ENCODE measurements at regions not wholly inside any gene's neighbourhood (a gene's known extent, or its start where the extent isn't known, plus 50 kb on each side); places are given as distances from the start of the nearest gene placed in this dataset.

- intact Hi-C loops (cut with DNase I; ENCODE audit: low total_unique reads), result no loop called here
- TF ChIP-seq CTCF (IDR thresholded peaks at IDR 0.05), result peak in 1 of 3 experiments; percentile 38
- TF ChIP-seq POLR2A (IDR thresholded peaks at IDR 0.05), result no peak
- Histone ChIP-seq H3K4me3 (no peak overlapping the region), H3K9me3 (no peaks in the 10 kb centered on the region), H3K36me3 (ENCODE audit: low read depth, missing control alignments) (no peaks in the 10 kb centered on the region), H3K27ac (no peak overlapping the region), H3K4me1 (no peaks in the 10 kb centered on the region), H3K27me3 (no peaks in the 10 kb centered on the region)
- DNase-seq, result no peak
- 27 to 48% methylated on average over 1 of the region's 1 CpG for WGBS, 2 donors
These were observed 1523.7 kb downstream of the ARAP2 start for GRCh38 chr4:34720571-34720970.

GRCh38 chr4:34721835-34722234 is 1522.5 kb downstream of the ARAP2 start:
- H3K4me1 ChIP-seq, result no peaks in the 10 kb centered on the region
- no peaks in the 10 kb centered on the region for H3K36me3 ChIP-seq (ENCODE audit: low read depth, missing control alignments)
- no peaks in the 10 kb centered on the region for H3K27me3 ChIP-seq
- WGBS, 2 donors, result 95 to 96% methylated on average over 1 of the region's 1 CpG
- no peak overlapping the region for H3K27ac ChIP-seq
- TF ChIP-seq CTCF (IDR thresholded peaks at IDR 0.05), result no peak
- TF ChIP-seq POLR2A (IDR thresholded peaks at IDR 0.05), result no peak
- H3K9me3 ChIP-seq, result no peaks in the 10 kb centered on the region
- intact Hi-C loops (cut with DNase I; ENCODE audit: low total_unique reads), result no loop called here
- DNase-seq, result no peak
- no peak overlapping the region for H3K4me3 ChIP-seq

GRCh38 chr4:34723605-34724004 is 1520.7 kb downstream of the ARAP2 start:
- no peak overlapping the region for H3K4me3 ChIP-seq
- TF ChIP-seq POLR2A (IDR thresholded peaks at IDR 0.05) (no peak), CTCF (IDR thresholded peaks at IDR 0.05) (no peak)
- no peaks in the 10 kb centered on the region for H3K9me3 ChIP-seq
- WGBS, 2 donors, result 15 to 45% methylated on average over 1 of the region's 1 CpG
- no peaks in the 10 kb centered on the region for H3K36me3 ChIP-seq (ENCODE audit: low read depth, missing control alignments)
- intact Hi-C loops (cut with DNase I; ENCODE audit: low total_unique reads), result no loop called here
- H3K4me1 ChIP-seq, result no peaks in the 10 kb centered on the region
- H3K27me3 ChIP-seq, result no peaks in the 10 kb centered on the region
- H3K27ac ChIP-seq, result no peak overlapping the region
- DNase-seq, result no peak

GRCh38 chr4:34724491-34724890 is 1519.8 kb downstream of the ARAP2 start:
- TF ChIP-seq POLR2A (IDR thresholded peaks at IDR 0.05), result no peak
- no peak for TF ChIP-seq CTCF (IDR thresholded peaks at IDR 0.05)
- intact Hi-C loops (cut with DNase I; ENCODE audit: low total_unique reads), result no loop called here
- Histone ChIP-seq H3K4me1 (no peaks in the 10 kb centered on the region), H3K9me3 (no peaks in the 10 kb centered on the region), H3K27ac (no peak overlapping the region), H3K4me3 (no peak overlapping the region), H3K36me3 (ENCODE audit: low read depth, missing control alignments) (no peaks in the 10 kb centered on the region), H3K27me3 (no peaks in the 10 kb centered on the region)
- DNase-seq, result no peak
- 80 to 83% methylated on average over 1 of the region's 1 CpG for WGBS, 2 donors

GRCh38 chr4:34731070-34731469 is 1513.2 kb downstream of the ARAP2 start:
- DNase-seq, result no peak
- intact Hi-C loops (cut with DNase I; ENCODE audit: low total_unique reads), result no loop called here
- TF ChIP-seq CTCF (IDR thresholded peaks at IDR 0.05) (no peak), POLR2A (IDR thresholded peaks at IDR 0.05) (no peak)
- Histone ChIP-seq H3K27ac (no peak overlapping the region), H3K4me3 (no peak overlapping the region), H3K4me1 (no peaks in the 10 kb centered on the region), H3K36me3 (ENCODE audit: low read depth, missing control alignments) (no peaks in the 10 kb centered on the region), H3K27me3 (no peaks in the 10 kb centered on the region), H3K9me3 (no peaks in the 10 kb centered on the region)
